ENCODE measurements at regions not wholly inside any gene's neighbourhood (a gene's known extent, or its start where the extent isn't known, plus 50 kb on each side); places are given as distances from the start of the nearest gene placed in this dataset.

DNA sequence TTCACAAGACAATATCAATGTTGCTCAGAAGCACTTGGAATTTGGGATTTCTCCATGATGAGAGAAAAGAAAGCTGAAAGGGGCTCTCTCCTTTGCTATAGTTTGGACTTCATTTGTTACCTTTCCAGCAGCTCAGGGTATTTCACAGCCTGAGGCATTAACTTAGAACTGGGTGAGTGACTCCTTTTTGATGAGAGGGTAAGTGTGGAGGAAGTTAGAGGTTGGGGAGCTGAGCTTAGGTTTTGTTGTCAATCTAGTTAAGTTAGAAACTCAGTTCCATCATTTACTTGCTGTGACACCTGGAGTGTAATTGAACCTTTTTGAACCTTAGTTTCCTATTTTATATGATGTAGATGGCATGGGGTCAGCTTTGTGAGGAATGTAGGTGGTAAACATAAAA lies 359.1 kb downstream of the PDCD6IP start:
- dilution Hi-C loops (cut with MboI; ENCODE audit: extremely low pct_ligation_motif_present, low sequenced_read_pairs), result no loop called here
- no peaks in the 10 kb centered on the region for H3K9me1 ChIP-seq (replicated peaks; ENCODE audit: control insufficient read depth, extremely low read depth, insufficient read depth, low read length)
- no peaks in the 10 kb centered on the region for H3K9me3 ChIP-seq (replicated peaks; ENCODE audit: control insufficient read depth, insufficient read depth, low read length)
- no peak overlapping the region for H3K4me2 ChIP-seq (ENCODE audit: insufficient read depth, low read length)
- no peak for FAIRE-seq
- H3K4me1 ChIP-seq (ENCODE audit: control insufficient read depth, extremely low read depth, insufficient read depth, low read length), result no peaks in the 10 kb centered on the region
- no peak for DNase-seq (ENCODE audit: low read depth, low spot score)
- TF ChIP-seq, protein P1, sequence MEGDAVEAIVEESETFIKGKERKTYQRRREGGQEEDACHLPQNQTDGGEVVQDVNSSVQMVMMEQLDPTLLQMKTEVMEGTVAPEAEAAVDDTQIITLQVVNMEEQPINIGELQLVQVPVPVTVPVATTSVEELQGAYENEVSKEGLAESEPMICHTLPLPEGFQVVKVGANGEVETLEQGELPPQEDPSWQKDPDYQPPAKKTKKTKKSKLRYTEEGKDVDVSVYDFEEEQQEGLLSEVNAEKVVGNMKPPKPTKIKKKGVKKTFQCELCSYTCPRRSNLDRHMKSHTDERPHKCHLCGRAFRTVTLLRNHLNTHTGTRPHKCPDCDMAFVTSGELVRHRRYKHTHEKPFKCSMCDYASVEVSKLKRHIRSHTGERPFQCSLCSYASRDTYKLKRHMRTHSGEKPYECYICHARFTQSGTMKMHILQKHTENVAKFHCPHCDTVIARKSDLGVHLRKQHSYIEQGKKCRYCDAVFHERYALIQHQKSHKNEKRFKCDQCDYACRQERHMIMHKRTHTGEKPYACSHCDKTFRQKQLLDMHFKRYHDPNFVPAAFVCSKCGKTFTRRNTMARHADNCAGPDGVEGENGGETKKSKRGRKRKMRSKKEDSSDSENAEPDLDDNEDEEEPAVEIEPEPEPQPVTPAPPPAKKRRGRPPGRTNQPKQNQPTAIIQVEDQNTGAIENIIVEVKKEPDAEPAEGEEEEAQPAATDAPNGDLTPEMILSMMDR (IDR thresholded peaks at IDR 0.05; ENCODE audit: extremely low read depth in 1 of 2, insufficient read depth in 1 of 2, low read depth in 1 of 2, low read length in 2 of 2), result no peak
- H3K9ac ChIP-seq (replicated peaks; ENCODE audit: extremely low read depth, insufficient read depth, low read length), result no peak overlapping the region
- no peaks in the 10 kb centered on the region for H4K20me1 ChIP-seq (replicated peaks; ENCODE audit: control insufficient read depth, extremely low read depth, insufficient read depth, low read length)
- POLR2A ChIA-PET, result no interaction called here
- no peak overlapping the region for H3K4me3 ChIP-seq (replicated peaks in 1 of 3; ENCODE audit: insufficient read depth in 1 of 3, low read depth in 1 of 3, low read length in 3 of 3)
- intact Hi-C loops (cut with micrococcal nuclease), result no loop called here
- H3K36me3 ChIP-seq (ENCODE audit: control insufficient read depth in 2 of 2, extremely low read depth in 1 of 2, insufficient read depth in 2 of 2, low read length in 2 of 2), result no peaks in the 10 kb centered on the region
- CTCF ChIA-PET, result interaction anchor here (0.6 to 1.1 kb wide), 4 partner anchors 13 to 501 kb away, joined by 4 to 7 read pairs (median 4); no protein-coding TSS in a partner anchor
- H3K27ac ChIP-seq (ENCODE audit: insufficient read depth, low read depth, low read length), result no peak overlapping the region
- no TSS peak for BruUV-seq (replicated peaks)
- H2AFZ ChIP-seq (ENCODE audit: low read depth, low read length), result no peak overlapping the region
- H3K79me2 ChIP-seq (ENCODE audit: control insufficient read depth, insufficient read depth, low read length), result no peaks in the 10 kb centered on the region
- H3K27me3 ChIP-seq (ENCODE audit: control insufficient read depth in 2 of 2, insufficient read depth in 2 of 2, low read length in 2 of 2), result no peaks in the 10 kb centered on the region

DNA sequence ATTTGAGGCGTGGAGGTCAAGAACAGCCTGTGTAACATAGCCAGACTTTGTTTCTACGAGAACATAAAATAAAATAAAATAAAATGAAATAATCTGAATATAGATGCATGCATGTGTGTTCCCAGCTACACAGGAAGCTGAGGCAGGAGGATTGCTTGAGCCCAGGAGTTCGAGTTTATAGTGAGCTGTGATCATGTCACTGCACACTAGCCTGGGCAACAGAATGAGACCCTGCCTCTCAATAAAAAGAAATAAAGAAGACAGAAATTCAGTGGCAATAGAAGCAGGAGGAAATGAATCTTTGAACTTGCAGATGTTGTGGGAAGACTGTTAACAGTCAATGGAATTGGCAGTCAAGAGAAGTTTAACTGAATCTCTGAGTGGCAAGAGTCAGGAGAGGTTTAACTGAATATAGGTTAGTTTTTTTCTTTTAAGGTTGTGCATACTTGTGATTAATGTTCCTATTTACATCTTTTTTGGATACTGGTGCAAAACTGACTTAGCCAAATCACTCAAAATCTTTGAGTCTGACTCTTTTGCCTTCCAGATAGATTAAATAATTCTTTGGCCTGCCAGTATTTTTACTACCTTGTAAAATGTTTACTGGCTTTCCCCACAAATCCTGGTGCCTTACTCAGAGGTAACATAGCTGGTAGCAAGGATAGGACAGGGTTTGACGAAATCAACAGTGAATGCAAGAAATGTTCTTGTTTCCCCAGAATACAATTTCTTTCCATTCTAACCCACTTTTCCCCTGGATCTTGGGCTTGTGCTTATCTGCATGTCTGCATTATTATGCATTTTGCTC lies 361.4 kb downstream of the PDCD6IP start:
- DNase-seq (ENCODE audit: low read depth, low spot score) (no peak), FAIRE-seq (no peak)
- Histone ChIP-seq H3K4me1 (ENCODE audit: control insufficient read depth, extremely low read depth, insufficient read depth, low read length) (no peaks in the 10 kb centered on the region), H3K9me1 (replicated peaks; ENCODE audit: control insufficient read depth, extremely low read depth, insufficient read depth, low read length) (no peaks in the 10 kb centered on the region), H3K4me2 (ENCODE audit: insufficient read depth, low read length) (no peak overlapping the region), H3K36me3 (ENCODE audit: control insufficient read depth in 2 of 2, extremely low read depth in 1 of 2, insufficient read depth in 2 of 2, low read length in 2 of 2) (no peaks in the 10 kb centered on the region), H3K4me3 (replicated peaks in 1 of 3; ENCODE audit: insufficient read depth in 1 of 3, low read depth in 1 of 3, low read length in 3 of 3) (no peak overlapping the region), H3K9ac (replicated peaks; ENCODE audit: extremely low read depth, insufficient read depth, low read length) (no peak overlapping the region), H4K20me1 (replicated peaks; ENCODE audit: control insufficient read depth, extremely low read depth, insufficient read depth, low read length) (no peaks in the 10 kb centered on the region), H3K27ac (ENCODE audit: insufficient read depth, low read depth, low read length) (no peak overlapping the region), H3K79me2 (ENCODE audit: control insufficient read depth, insufficient read depth, low read length) (no peaks in the 10 kb centered on the region), H2AFZ (ENCODE audit: low read depth, low read length) (no peak overlapping the region), H3K27me3 (ENCODE audit: control insufficient read depth in 2 of 2, insufficient read depth in 2 of 2, low read length in 2 of 2) (no peaks in the 10 kb centered on the region), H3K9me3 (replicated peaks; ENCODE audit: control insufficient read depth, insufficient read depth, low read length) (no peaks in the 10 kb centered on the region)
- TF ChIP-seq, protein P1 (IDR thresholded peaks at IDR 0.05; ENCODE audit: extremely low read depth in 1 of 2, insufficient read depth in 1 of 2, low read depth in 1 of 2, low read length in 2 of 2), result no peak
- TF ChIP-seq MYC (IDR thresholded peaks at IDR 0.05; ENCODE audit: low read depth, low read length), result no peak
- no peak for TF ChIP-seq GATA2 (IDR thresholded peaks at IDR 0.05; ENCODE audit: insufficient read depth, insufficient read length, low read depth, low read length)
- TF ChIP-seq, protein P2, sequence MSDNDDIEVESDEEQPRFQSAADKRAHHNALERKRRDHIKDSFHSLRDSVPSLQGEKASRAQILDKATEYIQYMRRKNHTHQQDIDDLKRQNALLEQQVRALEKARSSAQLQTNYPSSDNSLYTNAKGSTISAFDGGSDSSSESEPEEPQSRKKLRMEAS (IDR thresholded peaks at IDR 0.05; ENCODE audit: insufficient read depth, insufficient read length), result no peak
- TF ChIP-seq POLR2A (IDR thresholded peaks at IDR 0.05; ENCODE audit: low read depth, low read length), result no peak
- TF ChIP-seq EZH2 (IDR thresholded peaks at IDR 0.05; ENCODE audit: borderline replicate concordance, low read depth, low read length, severe bottlenecking), result no peak
- no peak for TF ChIP-seq POLR2AphosphoS5 (IDR thresholded peaks at IDR 0.05; ENCODE audit: insufficient read depth, low read depth, low read length)
- TF ChIP-seq FOS (IDR thresholded peaks at IDR 0.05; ENCODE audit: borderline replicate concordance, insufficient read depth, low read length), result no peak
- TF ChIP-seq JUN (IDR thresholded peaks at IDR 0.05; ENCODE audit: borderline replicate concordance, insufficient read depth, insufficient read length, low read depth), result no peak
- ChIA-PET POLR2A (no interaction called here), CTCF (no interaction called here)
- dilution Hi-C loops (cut with MboI; ENCODE audit: extremely low pct_ligation_motif_present, low sequenced_read_pairs), result no loop called here
- intact Hi-C loops (cut with micrococcal nuclease), result no loop called here
- no TSS peak for BruUV-seq (replicated peaks)

Measured in endothelial cell of umbilical vein (primary cell).